ENCODE measurements at regions not wholly inside any gene's neighbourhood (a gene's known extent, or its start where the extent isn't known, plus 50 kb on each side); places are given as distances from the start of the nearest gene placed in this dataset.

- Mint-ChIP-seq H3K4me3 (no peak overlapping the region), H3K27me3 (peaks cover 3% of the 10 kb centered on the region), H3K27ac (no peak overlapping the region), H3K9me3 (no peaks in the 10 kb centered on the region), H3K4me1 (ENCODE audit: unreplicated experiment) (peaks cover 22% of the 10 kb centered on the region), H3K36me3 (no peaks in the 10 kb centered on the region)
- DNase-seq (ENCODE audit: extremely low spot score, unreplicated experiment): no peak
- TF ChIP-seq CTCF (conservative IDR thresholded peaks at IDR 0.05): no peak
Measured at GRCh38 chr2:8165550-8165949, 516.3 kb upstream of the ID2 start.

GRCh38 chr2:8168022-8168717 is 513.7 kb upstream of the ID2 start:
- TF ChIP-seq CTCF (conservative IDR thresholded peaks at IDR 0.05): no peak
- no peaks in the 10 kb centered on the region for H3K36me3 Mint-ChIP-seq
- H3K4me1 Mint-ChIP-seq (ENCODE audit: unreplicated experiment): peaks cover 30% of the 10 kb centered on the region
- peaks cover 3% of the 10 kb centered on the region for H3K27me3 Mint-ChIP-seq
- H3K4me3 Mint-ChIP-seq: no peak overlapping the region
- H3K27ac Mint-ChIP-seq: no peak overlapping the region
- no peak for DNase-seq (ENCODE audit: extremely low spot score, unreplicated experiment)
- H3K9me3 Mint-ChIP-seq: peaks cover 6% of the 10 kb centered on the region

GRCh38 chr2:8168876-8169424 is 512.9 kb upstream of the ID2 start:
- Mint-ChIP-seq H3K4me3 (no peak overlapping the region), H3K27me3 (peaks cover 3% of the 10 kb centered on the region), H3K27ac (no peak overlapping the region), H3K4me1 (ENCODE audit: unreplicated experiment) (peaks cover 30% of the 10 kb centered on the region), H3K9me3 (peaks cover 6% of the 10 kb centered on the region), H3K36me3 (no peaks in the 10 kb centered on the region)
- TF ChIP-seq CTCF (conservative IDR thresholded peaks at IDR 0.05): no peak
- no peak for DNase-seq (ENCODE audit: extremely low spot score, unreplicated experiment)

- peaks cover 3% of the 10 kb centered on the region for H3K27me3 Mint-ChIP-seq
- peaks cover 30% of the 10 kb centered on the region for H3K4me1 Mint-ChIP-seq (ENCODE audit: unreplicated experiment)
- no peak for TF ChIP-seq CTCF (conservative IDR thresholded peaks at IDR 0.05)
- peaks cover 6% of the 10 kb centered on the region for H3K9me3 Mint-ChIP-seq
- H3K27ac Mint-ChIP-seq: no peak overlapping the region
- H3K36me3 Mint-ChIP-seq: no peaks in the 10 kb centered on the region
- no peak overlapping the region for H3K4me3 Mint-ChIP-seq
- no peak for DNase-seq (ENCODE audit: extremely low spot score, unreplicated experiment)
Measured at GRCh38 chr2:8169443-8169842, 512.4 kb upstream of the ID2 start.

GRCh38 chr2:8170552-8171327 is 511.1 kb upstream of the ID2 start:
- Mint-ChIP-seq H3K4me1 (ENCODE audit: unreplicated experiment) (peaks cover 30% of the 10 kb centered on the region), H3K36me3 (peaks cover 7% of the 10 kb centered on the region), H3K27me3 (peaks cover 3% of the 10 kb centered on the region), H3K27ac (no peak overlapping the region), H3K4me3 (no peak overlapping the region), H3K9me3 (peaks cover 11% of the 10 kb centered on the region)
- no peak for TF ChIP-seq CTCF (conservative IDR thresholded peaks at IDR 0.05)
- DNase-seq (ENCODE audit: extremely low spot score, unreplicated experiment): no peak

Measured in type B pancreatic cell (in vitro differentiated cells).